ENCODE measurements at regions not wholly inside any gene's neighbourhood (a gene's known extent, or its start where the extent isn't known, plus 50 kb on each side); places are given as distances from the start of the nearest gene placed in this dataset.

- no peaks in the 10 kb centered on the region for H4K20me1 ChIP-seq (ENCODE audit: insufficient read depth, low read length)
- H3K9me3 Mint-ChIP-seq, result no peaks in the 10 kb centered on the region
- H3K4me2 ChIP-seq (replicated peaks; ENCODE audit: extremely low read depth, low read length, poor library complexity, severe bottlenecking), result no peak overlapping the region
- H3K9me3 ChIP-seq (replicated peaks in 1 of 2; ENCODE audit: control insufficient read depth in 1 of 2, insufficient read depth in 1 of 2, low read length in 2 of 2), result no peaks in the 10 kb centered on the region
- no peak overlapping the region for H2AFZ ChIP-seq (ENCODE audit: insufficient read depth, low read depth, low read length, poor library complexity, severe bottlenecking)
- no peaks in the 10 kb centered on the region for H3K27me3 Mint-ChIP-seq (ENCODE audit: low read depth in 3 of 3)
- TF ChIP-seq CTCF (IDR thresholded peaks at IDR 0.05), result no peak
- H3K4me3 ChIP-seq (replicated peaks in 1 of 3; ENCODE audit: low read depth in 2 of 3, low read length in 3 of 3), result no peak overlapping the region
- H3K4me1 ChIP-seq (ENCODE audit: control insufficient read depth in 1 of 2, insufficient read depth in 2 of 2, low read length in 2 of 2), result no peaks in the 10 kb centered on the region
- no peaks in the 10 kb centered on the region for H3K36me3 ChIP-seq (replicated peaks in 1 of 2; ENCODE audit: control insufficient read depth in 1 of 2, insufficient read depth in 2 of 2, low read length in 2 of 2)
- no peak overlapping the region for H3K4me3 Mint-ChIP-seq
- H3K4me1 Mint-ChIP-seq, result peaks cover 2% of the 10 kb centered on the region
- DNase-seq, result no peak
- H3K27ac Mint-ChIP-seq, result no peak overlapping the region
- H3K9ac ChIP-seq (ENCODE audit: insufficient read depth, low read length, poor library complexity, severe bottlenecking), result no peak overlapping the region
- no peak overlapping the region for H3K27ac ChIP-seq (ENCODE audit: low read depth in 1 of 2, low read length in 2 of 2)
- intact Hi-C loops (cut with micrococcal nuclease), result loop anchor here in 1 of 2 donors (10.0 kb wide), 1 partner anchor 1884 kb away; no protein-coding TSS in a partner anchor
- no peaks in the 10 kb centered on the region for H3K36me3 Mint-ChIP-seq
- no peaks in the 10 kb centered on the region for H3K27me3 ChIP-seq (ENCODE audit: control insufficient read depth in 2 of 2, insufficient read depth in 2 of 2, low read length in 2 of 2)
- no peaks in the 10 kb centered on the region for H3K79me2 ChIP-seq (ENCODE audit: insufficient read depth, low read length)
Observed at GRCh38 chr15:20361091-20361490, 180.5 kb downstream of the GOLGA6L6 start.

GRCh38 chr15:20358779-20359414 lies 182.7 kb downstream of the GOLGA6L6 start:
- Mint-ChIP-seq H3K4me1 (peaks cover 2% of the 10 kb centered on the region), H3K36me3 (no peaks in the 10 kb centered on the region), H3K27me3 (ENCODE audit: low read depth in 3 of 3) (peaks cover 0 to 3% (median 0%) of the 10 kb centered on the region in 3 donors), H3K27ac (no peak overlapping the region), H3K9me3 (no peaks in the 10 kb centered on the region), H3K4me3 (no peak overlapping the region)
- no peaks in the 10 kb centered on the region for H3K79me2 ChIP-seq (ENCODE audit: insufficient read depth, low read length)
- no peak overlapping the region for H3K9ac ChIP-seq (ENCODE audit: insufficient read depth, low read length, poor library complexity, severe bottlenecking)
- no peak for TF ChIP-seq CTCF (IDR thresholded peaks at IDR 0.05)
- 92% methylated on average over 13 of the region's 17 CpGs for WGBS (ENCODE audit: insufficient coverage)
- H3K9me3 ChIP-seq (replicated peaks in 1 of 2; ENCODE audit: control insufficient read depth in 1 of 2, insufficient read depth in 1 of 2, low read length in 2 of 2), result no peaks in the 10 kb centered on the region
- H3K36me3 ChIP-seq (replicated peaks in 1 of 2; ENCODE audit: control insufficient read depth in 1 of 2, insufficient read depth in 2 of 2, low read length in 2 of 2), result no peaks in the 10 kb centered on the region
- H3K4me2 ChIP-seq (replicated peaks; ENCODE audit: extremely low read depth, low read length, poor library complexity, severe bottlenecking), result no peak overlapping the region
- intact Hi-C loops (cut with micrococcal nuclease), result no loop called here
- H3K4me3 ChIP-seq (replicated peaks in 1 of 3; ENCODE audit: low read depth in 2 of 3, low read length in 3 of 3), result no peak overlapping the region
- H2AFZ ChIP-seq (ENCODE audit: insufficient read depth, low read depth, low read length, poor library complexity, severe bottlenecking), result no peak overlapping the region
- H3K27me3 ChIP-seq (ENCODE audit: control insufficient read depth in 2 of 2, insufficient read depth in 2 of 2, low read length in 2 of 2), result no peaks in the 10 kb centered on the region
- H4K20me1 ChIP-seq (ENCODE audit: insufficient read depth, low read length), result no peaks in the 10 kb centered on the region
- no peaks in the 10 kb centered on the region for H3K4me1 ChIP-seq (ENCODE audit: control insufficient read depth in 1 of 2, insufficient read depth in 2 of 2, low read length in 2 of 2)
- H3K27ac ChIP-seq (ENCODE audit: low read depth in 1 of 2, low read length in 2 of 2), result no peak overlapping the region
- peak in 1 of 3 donors; percentile 9 for DNase-seq

All from CD14-positive monocyte (primary cell).